ENCODE measurements at regions not wholly inside any gene's neighbourhood (a gene's known extent, or its start where the extent isn't known, plus 50 kb on each side); places are given as distances from the start of the nearest gene placed in this dataset.
"Not testable (repeated sequence)": the region's sequence is repeated elsewhere in the genome, so short reads cannot be mapped to it uniquely, and the experiment has no call there.

GRCh38 chr2:132256903-132257300 lies 95.2 kb upstream of the ANKRD30BL start:
- not testable (repeated sequence) for H4K8ac ChIP-seq (ENCODE audit: low read length)

GRCh38 chr2:132257301-132258171 lies 95.8 kb upstream of the ANKRD30BL start:
- not testable (repeated sequence) for H2BK15ac ChIP-seq (ENCODE audit: low read depth, poor library complexity, severe bottlenecking); H3K79me1 ChIP-seq (replicated peaks; ENCODE audit: low read length, poor library complexity, severe bottlenecking); H2AK5ac ChIP-seq (ENCODE audit: low read length, severe bottlenecking); H3K4me3 ChIP-seq (ENCODE audit: insufficient read depth in 1 of 2, low read depth in 1 of 2, low read length in 2 of 2); DNase-seq; H2BK12ac ChIP-seq (ENCODE audit: low read length in 2 of 2); H2BK5ac ChIP-seq (ENCODE audit: low read depth, low read length, poor library complexity, severe bottlenecking); H3K27ac ChIP-seq (ENCODE audit: low read length, poor library complexity, severe bottlenecking); H3K36me3 ChIP-seq (ENCODE audit: control insufficient read depth in 1 of 2, insufficient read depth in 2 of 2, low read depth in 1 of 2, low read length in 2 of 2); H4K8ac ChIP-seq (ENCODE audit: low read length); H3K4ac ChIP-seq (ENCODE audit: low read depth in 1 of 2, low read length in 2 of 2); H3K23ac ChIP-seq (ENCODE audit: low read length in 2 of 2); H2AFZ ChIP-seq (ENCODE audit: low read depth, low read length); H3K9me3 ChIP-seq (ENCODE audit: control insufficient read depth, low read length); H4K91ac ChIP-seq (ENCODE audit: low read length); H3K18ac ChIP-seq (ENCODE audit: low read depth in 1 of 2, low read length in 2 of 2); H2BK120ac ChIP-seq (ENCODE audit: low read depth, low read length); H3K14ac ChIP-seq (ENCODE audit: low read length in 2 of 2); H3K4me2 ChIP-seq (ENCODE audit: low read length, poor library complexity, severe bottlenecking); H3K4me1 ChIP-seq (ENCODE audit: control insufficient read depth, insufficient read depth, low read depth, low read length)
- 96% methylated on average over 65 of the region's 79 CpGs for WGBS
- Histone ChIP-seq H3K9ac (ENCODE audit: low read length) (peak overlapping the region; percentile 32), H3K27me3 (ENCODE audit: control insufficient read depth in 1 of 2, insufficient read depth in 1 of 2, low read length in 2 of 2) (peaks cover 0 to 12% of the 10 kb centered on the region in 2 experiments)

More at GRCh38 chr2:132256903-132257300, 95.2 kb upstream of the ANKRD30BL start:
- H2AK5ac ChIP-seq (ENCODE audit: low read length, severe bottlenecking); H3K4ac ChIP-seq (ENCODE audit: low read depth in 1 of 2, low read length in 2 of 2); H3K18ac ChIP-seq (ENCODE audit: low read depth in 1 of 2, low read length in 2 of 2); H3K4me3 ChIP-seq (ENCODE audit: insufficient read depth in 1 of 2, low read depth in 1 of 2, low read length in 2 of 2); H3K36me3 ChIP-seq (ENCODE audit: control insufficient read depth in 1 of 2, insufficient read depth in 2 of 2, low read depth in 1 of 2, low read length in 2 of 2); H3K14ac ChIP-seq (ENCODE audit: low read length in 2 of 2); H2BK5ac ChIP-seq (ENCODE audit: low read depth, low read length, poor library complexity, severe bottlenecking); H3K4me1 ChIP-seq (ENCODE audit: control insufficient read depth, insufficient read depth, low read depth, low read length); H2AFZ ChIP-seq (ENCODE audit: low read depth, low read length); H3K23ac ChIP-seq (ENCODE audit: low read length in 2 of 2); H3K27ac ChIP-seq (ENCODE audit: low read length, poor library complexity, severe bottlenecking); H2BK15ac ChIP-seq (ENCODE audit: low read depth, poor library complexity, severe bottlenecking); DNase-seq; H2BK120ac ChIP-seq (ENCODE audit: low read depth, low read length); H3K9me3 ChIP-seq (ENCODE audit: control insufficient read depth, low read length); H4K91ac ChIP-seq (ENCODE audit: low read length); H3K4me2 ChIP-seq (ENCODE audit: low read length, poor library complexity, severe bottlenecking); H2BK12ac ChIP-seq (ENCODE audit: low read length in 2 of 2); H3K79me1 ChIP-seq (replicated peaks; ENCODE audit: low read length, poor library complexity, severe bottlenecking): not testable (repeated sequence)
- H3K9ac ChIP-seq (ENCODE audit: low read length): peak overlapping the region; percentile 32
- H3K27me3 ChIP-seq (ENCODE audit: control insufficient read depth in 1 of 2, insufficient read depth in 1 of 2, low read length in 2 of 2): peaks cover 0 to 12% of the 10 kb centered on the region in 2 experiments
- 95% methylated on average over 34 of the region's 34 CpGs for WGBS

GRCh38 chr2:132259276-132259675 lies 97.5 kb upstream of the ANKRD30BL start:
- H3K4me2 ChIP-seq (ENCODE audit: low read length, poor library complexity, severe bottlenecking); H2AK5ac ChIP-seq (ENCODE audit: low read length, severe bottlenecking); H2BK5ac ChIP-seq (ENCODE audit: low read depth, low read length, poor library complexity, severe bottlenecking); H3K27ac ChIP-seq (ENCODE audit: low read length, poor library complexity, severe bottlenecking); H4K91ac ChIP-seq (ENCODE audit: low read length); H3K4ac ChIP-seq (ENCODE audit: low read depth in 1 of 2, low read length in 2 of 2); H3K9ac ChIP-seq (ENCODE audit: low read length); H2BK12ac ChIP-seq (ENCODE audit: low read length in 2 of 2); H3K4me1 ChIP-seq (ENCODE audit: control insufficient read depth, insufficient read depth, low read depth, low read length); H2AFZ ChIP-seq (ENCODE audit: low read depth, low read length); H2BK15ac ChIP-seq (ENCODE audit: low read depth, poor library complexity, severe bottlenecking); H3K23ac ChIP-seq (ENCODE audit: low read length in 2 of 2); H3K14ac ChIP-seq (ENCODE audit: low read length in 2 of 2); H4K8ac ChIP-seq (ENCODE audit: low read length); H3K36me3 ChIP-seq (ENCODE audit: control insufficient read depth in 1 of 2, insufficient read depth in 2 of 2, low read depth in 1 of 2, low read length in 2 of 2); H3K18ac ChIP-seq (ENCODE audit: low read depth in 1 of 2, low read length in 2 of 2); H3K9me3 ChIP-seq (ENCODE audit: control insufficient read depth, low read length); H3K79me1 ChIP-seq (replicated peaks; ENCODE audit: low read length, poor library complexity, severe bottlenecking); H2BK120ac ChIP-seq (ENCODE audit: low read depth, low read length); DNase-seq; H3K4me3 ChIP-seq (ENCODE audit: insufficient read depth in 1 of 2, low read depth in 1 of 2, low read length in 2 of 2): not testable (repeated sequence)
- peaks cover 0 to 12% of the 10 kb centered on the region in 2 experiments for H3K27me3 ChIP-seq (ENCODE audit: control insufficient read depth in 1 of 2, insufficient read depth in 1 of 2, low read length in 2 of 2)
- 92% methylated on average over 13 of the region's 13 CpGs for WGBS

- H3K23ac ChIP-seq (ENCODE audit: low read length in 2 of 2); H3K9ac ChIP-seq (ENCODE audit: low read length); H2BK15ac ChIP-seq (ENCODE audit: low read depth, poor library complexity, severe bottlenecking); H3K4me2 ChIP-seq (ENCODE audit: low read length, poor library complexity, severe bottlenecking); H3K18ac ChIP-seq (ENCODE audit: low read depth in 1 of 2, low read length in 2 of 2); H2BK5ac ChIP-seq (ENCODE audit: low read depth, low read length, poor library complexity, severe bottlenecking); H4K91ac ChIP-seq (ENCODE audit: low read length); DNase-seq; H2BK12ac ChIP-seq (ENCODE audit: low read length in 2 of 2); H4K8ac ChIP-seq (ENCODE audit: low read length); H2BK120ac ChIP-seq (ENCODE audit: low read depth, low read length); H3K14ac ChIP-seq (ENCODE audit: low read length in 2 of 2); H2AFZ ChIP-seq (ENCODE audit: low read depth, low read length); H3K27ac ChIP-seq (ENCODE audit: low read length, poor library complexity, severe bottlenecking); H2AK5ac ChIP-seq (ENCODE audit: low read length, severe bottlenecking); H3K9me3 ChIP-seq (ENCODE audit: control insufficient read depth, low read length); H3K4ac ChIP-seq (ENCODE audit: low read depth in 1 of 2, low read length in 2 of 2); H3K4me1 ChIP-seq (ENCODE audit: control insufficient read depth, insufficient read depth, low read depth, low read length); H3K79me1 ChIP-seq (replicated peaks; ENCODE audit: low read length, poor library complexity, severe bottlenecking); H3K4me3 ChIP-seq (ENCODE audit: insufficient read depth in 1 of 2, low read depth in 1 of 2, low read length in 2 of 2); H3K36me3 ChIP-seq (ENCODE audit: control insufficient read depth in 1 of 2, insufficient read depth in 2 of 2, low read depth in 1 of 2, low read length in 2 of 2): not testable (repeated sequence)
- H3K27me3 ChIP-seq (ENCODE audit: control insufficient read depth in 1 of 2, insufficient read depth in 1 of 2, low read length in 2 of 2): peaks cover 0 to 29% of the 10 kb centered on the region in 2 experiments
- WGBS: 96% methylated on average over 12 of the region's 12 CpGs
Measured at GRCh38 chr2:132265595-132265994, 103.8 kb upstream of the ANKRD30BL start.
